ENCODE measurements at regions not wholly inside any gene's neighbourhood (a gene's known extent, or its start where the extent isn't known, plus 50 kb on each side); places are given as distances from the start of the nearest gene placed in this dataset.

DNA sequence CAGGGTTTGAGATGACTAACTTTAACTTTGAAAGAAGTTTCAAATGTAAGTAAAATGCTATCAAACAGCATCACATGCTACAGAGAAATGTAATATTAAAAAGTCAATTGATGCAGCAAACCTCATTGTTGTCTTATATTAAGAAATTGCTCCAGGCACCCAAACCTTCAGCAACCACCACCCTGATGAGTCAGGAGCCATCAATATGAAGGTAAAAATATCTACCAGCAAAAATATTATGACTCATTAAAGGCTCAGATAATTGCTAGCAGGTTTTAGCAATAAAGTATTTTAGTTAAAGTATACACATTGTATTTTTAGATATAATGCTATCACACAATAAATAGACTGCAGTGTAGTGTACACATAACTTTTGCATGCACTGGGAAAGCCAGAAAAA lies 746.3 kb downstream of the ZPLD1 start:
- TF ChIP-seq GATA2 (IDR thresholded peaks at IDR 0.05; ENCODE audit: low read depth, low read length), result no peak
- TF ChIP-seq GATA3 (IDR thresholded peaks at IDR 0.05; ENCODE audit: low read depth, low read length), result no peak

DNA sequence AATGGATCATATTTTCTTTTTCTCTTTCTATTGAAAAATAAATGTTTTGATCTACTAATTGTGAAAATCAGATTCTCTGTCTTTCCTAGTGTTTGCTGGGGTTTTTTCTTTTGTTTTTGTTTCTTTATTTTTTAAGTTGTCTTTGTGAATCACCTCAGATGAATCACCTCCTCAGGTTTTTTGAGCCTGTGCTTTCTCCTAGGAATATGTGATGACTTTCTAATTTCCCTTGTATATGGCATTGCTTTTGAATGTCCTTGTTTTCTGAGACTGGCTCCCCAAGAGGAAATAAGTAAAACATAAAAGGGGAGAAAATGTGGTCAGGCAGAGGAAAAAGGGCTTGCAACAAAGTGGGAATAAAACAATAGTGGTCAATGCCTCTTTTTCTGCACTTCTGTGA lies 750.0 kb downstream of the ZPLD1 start:
- TF ChIP-seq GATA3 (IDR thresholded peaks at IDR 0.05; ENCODE audit: low read depth, low read length), result no peak
- no peak for TF ChIP-seq GATA2 (IDR thresholded peaks at IDR 0.05; ENCODE audit: low read depth, low read length)

DNA sequence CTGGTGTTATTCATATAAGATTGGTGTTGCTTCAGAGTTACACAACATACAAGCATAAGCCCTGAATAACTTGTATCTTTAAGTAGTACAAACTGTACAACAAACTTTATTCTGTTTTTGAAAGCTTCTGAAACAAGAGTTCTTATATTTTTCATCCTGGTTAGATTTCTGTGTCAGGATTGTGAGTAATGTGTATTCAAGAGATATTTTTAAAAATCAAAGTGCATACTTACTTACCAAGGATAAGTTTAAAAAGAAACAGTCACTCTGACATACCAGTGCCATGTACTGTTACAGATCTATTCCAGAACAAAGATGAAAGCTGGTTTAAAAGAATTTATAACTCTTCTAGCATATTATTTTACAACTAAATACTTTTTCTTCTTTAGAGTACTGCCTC lies 755.1 kb downstream of the ZPLD1 start:
- TF ChIP-seq GATA2 (IDR thresholded peaks at IDR 0.05; ENCODE audit: low read depth, low read length), result no peak
- no peak for TF ChIP-seq GATA3 (IDR thresholded peaks at IDR 0.05; ENCODE audit: low read depth, low read length)

DNA sequence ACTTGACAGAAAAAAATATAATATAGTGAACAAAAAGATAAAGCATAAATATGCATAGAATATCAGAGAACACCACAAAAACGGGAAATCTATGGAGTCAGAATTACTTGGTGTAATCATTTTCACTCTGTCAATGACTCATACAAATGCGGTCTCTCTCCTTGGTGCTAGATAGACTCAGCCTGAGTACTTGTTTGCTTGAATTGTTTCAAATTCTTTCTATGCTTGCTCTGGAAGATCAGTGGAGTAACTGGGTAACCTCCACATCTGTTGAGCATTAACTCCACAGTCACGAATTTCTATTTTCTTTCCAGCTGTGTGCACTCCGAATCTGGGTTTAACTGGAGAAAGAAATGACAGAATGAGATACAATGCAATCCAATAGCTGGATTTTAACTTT lies 760.4 kb downstream of the ZPLD1 start:
- TF ChIP-seq GATA2 (IDR thresholded peaks at IDR 0.05; ENCODE audit: low read depth, low read length) (no peak), GATA3 (IDR thresholded peaks at IDR 0.05; ENCODE audit: low read depth, low read length) (no peak)

DNA sequence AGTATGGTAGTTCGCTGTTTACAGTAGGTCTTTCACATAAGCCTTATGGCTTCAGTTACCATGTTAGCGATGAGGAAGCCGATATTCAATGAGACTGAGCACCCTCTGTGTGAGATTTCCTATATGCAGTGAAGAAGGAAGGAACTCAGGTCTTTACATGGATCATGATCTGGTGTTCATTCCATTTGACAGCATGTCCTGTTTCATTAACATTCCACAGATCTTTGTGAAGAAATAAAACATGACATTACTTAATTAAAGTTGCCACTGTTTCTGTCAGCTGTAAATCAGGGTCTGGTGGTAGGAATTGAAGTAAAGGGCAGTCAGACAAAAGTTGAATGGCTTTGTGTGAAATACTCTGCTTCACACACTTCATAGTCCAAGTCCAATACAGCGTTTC lies 768.6 kb downstream of the ZPLD1 start:
- no peak for TF ChIP-seq GATA2 (IDR thresholded peaks at IDR 0.05; ENCODE audit: low read depth, low read length)
- TF ChIP-seq GATA3 (IDR thresholded peaks at IDR 0.05; ENCODE audit: low read depth, low read length), result no peak

DNA sequence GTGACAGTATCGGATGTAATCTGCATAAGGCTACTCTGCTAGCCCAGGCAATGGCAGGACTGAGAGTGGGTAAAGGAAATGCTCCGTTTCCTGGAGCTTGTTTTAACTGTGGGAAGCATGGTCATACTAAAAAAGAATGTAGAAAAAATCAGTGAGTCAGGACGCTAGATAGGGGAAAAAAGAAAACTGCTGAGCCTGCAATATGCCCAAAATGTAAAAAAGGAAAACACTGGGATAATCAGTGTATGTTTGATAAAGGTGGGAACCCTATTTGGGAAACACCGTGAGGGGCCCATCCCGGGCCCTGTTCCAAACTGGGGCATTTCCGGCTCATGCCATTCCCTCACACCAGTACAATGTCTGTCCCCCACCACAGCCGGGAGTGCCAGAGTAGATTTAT lies 775.8 kb downstream of the ZPLD1 start:
- no peak for TF ChIP-seq GATA2 (IDR thresholded peaks at IDR 0.05; ENCODE audit: low read depth, low read length)
- TF ChIP-seq GATA3 (IDR thresholded peaks at IDR 0.05; ENCODE audit: low read depth, low read length), result no peak

DNA sequence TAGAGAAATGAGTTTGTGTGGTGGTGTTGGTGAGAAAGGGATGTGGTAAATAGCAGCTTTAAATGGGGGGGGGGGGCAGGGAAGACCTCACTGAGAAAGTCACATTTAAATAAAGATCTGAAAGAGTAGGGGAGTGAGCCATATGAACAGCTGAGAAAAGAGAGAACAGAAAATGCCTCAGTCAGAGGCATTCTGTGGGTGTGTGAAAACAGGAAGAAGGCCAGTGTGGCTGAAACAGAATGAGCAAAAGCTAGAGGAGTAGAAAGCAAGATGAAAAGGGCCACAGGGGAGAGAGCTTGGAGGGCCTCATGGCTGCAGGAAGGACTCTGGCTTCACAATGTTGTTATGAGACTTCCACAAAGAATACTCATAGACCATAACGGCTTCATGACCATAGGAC lies 783.3 kb downstream of the ZPLD1 start:
- TF ChIP-seq GATA2 (IDR thresholded peaks at IDR 0.05; ENCODE audit: low read depth, low read length), result no peak
- TF ChIP-seq GATA3 (IDR thresholded peaks at IDR 0.05; ENCODE audit: low read depth, low read length), result no peak

DNA sequence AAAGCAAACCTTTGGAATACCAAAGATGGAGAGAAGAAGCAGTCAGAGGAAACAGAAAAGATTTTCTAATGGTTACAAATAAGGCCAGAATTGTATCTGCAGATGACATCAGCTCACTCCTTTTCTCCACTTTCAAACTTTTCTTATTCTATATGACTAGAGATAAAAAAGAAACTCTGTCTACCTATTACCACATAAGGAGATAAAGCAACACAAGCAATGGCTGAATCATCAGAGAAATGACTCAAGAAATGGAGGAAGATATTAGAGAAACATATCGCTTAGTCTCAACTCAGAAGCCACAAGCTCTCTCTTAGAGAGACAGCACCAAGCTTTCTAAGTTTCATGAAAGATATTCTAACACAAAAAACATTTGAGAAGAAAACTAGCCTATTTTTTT lies 784.0 kb downstream of the ZPLD1 start:
- TF ChIP-seq GATA3 (IDR thresholded peaks at IDR 0.05; ENCODE audit: low read depth, low read length) (no peak), GATA2 (IDR thresholded peaks at IDR 0.05; ENCODE audit: low read depth, low read length) (no peak)

DNA sequence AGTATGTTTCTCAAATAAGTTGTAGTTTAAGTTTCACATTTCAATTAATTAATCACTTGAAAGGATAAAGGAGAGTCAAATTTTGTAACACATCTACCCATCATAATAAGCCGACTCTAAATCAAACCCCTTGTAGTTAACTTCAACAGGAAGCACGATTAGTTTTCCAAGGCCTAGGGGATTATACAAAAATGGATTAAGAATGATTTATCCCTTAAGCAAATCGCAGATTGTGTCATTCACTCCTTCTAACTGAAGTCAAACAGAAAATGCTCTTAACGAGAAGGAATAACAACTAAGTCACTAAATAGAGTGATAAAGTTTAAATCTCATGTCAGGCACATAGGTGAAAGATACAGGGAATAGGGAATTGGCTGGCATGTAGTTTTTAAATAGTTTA lies 792.8 kb downstream of the ZPLD1 start:
- TF ChIP-seq GATA3 (IDR thresholded peaks at IDR 0.05; ENCODE audit: low read depth, low read length), result no peak
- TF ChIP-seq GATA2 (IDR thresholded peaks at IDR 0.05; ENCODE audit: low read depth, low read length), result no peak

DNA sequence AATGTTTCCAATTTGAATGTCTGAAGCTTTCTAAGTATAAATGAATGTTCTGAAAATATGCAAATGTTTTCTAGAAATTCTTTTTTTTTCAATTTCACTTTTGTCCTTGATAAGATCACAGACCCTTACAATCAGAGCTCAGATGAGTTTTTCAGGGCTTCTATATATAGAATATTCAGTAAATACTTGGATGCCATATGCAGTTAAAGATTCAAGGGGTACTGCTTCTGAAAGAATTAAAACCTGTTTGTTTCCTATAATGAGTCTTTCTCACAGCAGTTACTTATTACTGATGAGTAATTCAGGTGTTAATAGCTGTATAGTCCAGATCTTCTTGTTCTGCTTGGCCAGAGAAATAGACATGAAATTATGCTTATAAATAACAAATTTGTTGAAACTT lies 812.6 kb downstream of the ZPLD1 start:
- TF ChIP-seq GATA3 (IDR thresholded peaks at IDR 0.05; ENCODE audit: low read depth, low read length), result no peak

DNA sequence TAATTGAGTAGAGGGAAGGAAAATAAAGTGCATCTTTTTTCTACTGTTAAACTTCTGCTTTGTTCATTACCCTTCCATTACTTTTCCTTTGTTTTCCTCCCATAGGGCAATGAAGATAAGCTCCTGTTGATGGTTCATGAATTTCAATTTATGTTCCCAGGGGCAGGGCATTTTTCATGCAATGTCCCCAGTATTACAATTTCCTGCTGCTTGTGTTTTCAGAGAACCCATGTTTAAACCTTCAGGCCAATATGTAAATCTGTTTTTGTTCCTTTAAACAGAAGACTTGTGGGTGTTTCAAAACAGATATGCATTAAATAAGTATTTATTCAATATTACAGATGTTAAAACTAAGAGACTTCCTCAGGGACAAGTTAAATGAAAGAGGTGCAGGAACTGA lies 834.5 kb downstream of the ZPLD1 start:
- TF ChIP-seq GATA3 (IDR thresholded peaks at IDR 0.05; ENCODE audit: low read depth, low read length) (no peak), GATA2 (IDR thresholded peaks at IDR 0.05; ENCODE audit: low read depth, low read length) (no peak)

DNA sequence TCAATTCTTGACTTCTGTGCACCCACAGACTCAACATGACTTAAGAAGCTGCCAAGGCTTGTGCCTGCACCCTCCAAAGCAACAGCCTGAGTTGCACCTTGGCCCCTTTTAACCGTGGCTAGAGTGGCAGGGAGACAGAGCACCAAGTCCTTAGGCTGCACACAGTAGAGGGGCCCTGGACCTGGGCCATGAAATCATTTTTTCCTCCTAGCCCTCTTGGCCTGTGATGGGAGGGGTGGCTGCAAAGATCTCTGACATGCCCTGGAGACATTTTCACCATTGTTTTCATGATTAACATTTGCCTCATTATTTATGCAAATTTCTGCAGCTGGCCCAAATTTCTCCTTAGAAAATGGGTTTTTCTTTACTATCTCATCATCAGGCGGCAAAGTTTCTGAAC lies 836.8 kb downstream of the ZPLD1 start:
- no peak for TF ChIP-seq GATA2 (IDR thresholded peaks at IDR 0.05; ENCODE audit: low read depth, low read length)
- no peak for TF ChIP-seq GATA3 (IDR thresholded peaks at IDR 0.05; ENCODE audit: low read depth, low read length)

DNA sequence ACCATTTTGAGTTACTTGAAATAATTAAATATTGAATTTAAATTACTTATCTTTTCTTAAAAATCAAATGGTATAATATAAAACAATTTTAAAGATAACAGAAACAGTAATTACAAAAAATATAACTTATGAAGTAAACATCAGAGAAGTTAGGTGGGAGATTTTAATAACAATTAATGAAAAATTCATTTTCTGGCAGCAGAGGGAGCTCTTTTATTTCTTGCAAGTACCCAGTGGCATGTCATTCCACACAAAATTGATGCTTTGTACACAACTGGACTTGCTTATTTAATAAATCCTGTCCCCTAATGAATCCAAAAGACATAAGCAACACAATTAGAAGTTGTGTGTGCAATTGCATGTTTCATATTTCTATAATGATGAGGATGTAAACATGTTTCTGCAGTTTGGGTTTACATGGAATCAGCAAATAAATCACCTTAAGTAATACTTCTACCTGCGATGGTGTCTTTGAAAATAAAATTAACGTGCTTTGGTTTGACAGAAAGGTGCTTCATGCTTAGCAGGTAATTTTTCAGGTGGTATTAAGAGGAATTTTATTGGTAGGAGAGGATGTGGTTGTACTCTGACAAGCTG lies 861.3 kb downstream of the ZPLD1 start:
- TF ChIP-seq GATA2 (IDR thresholded peaks at IDR 0.05; ENCODE audit: low read depth, low read length), result no peak
- TF ChIP-seq GATA3 (IDR thresholded peaks at IDR 0.05; ENCODE audit: low read depth, low read length), result no peak

DNA sequence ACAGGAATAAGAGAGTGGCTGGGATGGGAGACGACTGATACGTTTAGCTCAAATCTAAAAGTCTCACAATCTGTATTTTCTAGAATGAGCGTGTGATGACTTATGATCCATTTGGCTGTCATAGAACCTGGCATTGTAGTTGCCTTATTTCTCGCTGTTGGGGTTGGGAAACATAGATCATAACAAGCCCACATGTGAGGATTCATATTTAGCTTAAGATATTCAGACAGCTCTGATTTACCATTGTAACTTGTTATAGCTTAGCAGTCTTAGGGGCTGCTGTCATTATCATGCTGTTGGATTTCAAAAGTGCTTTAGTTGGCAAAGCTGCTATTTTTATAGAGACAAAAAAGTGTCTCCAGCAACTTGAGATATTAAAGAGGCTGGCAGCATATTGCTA lies 871.3 kb downstream of the ZPLD1 start:
- TF ChIP-seq GATA2 (IDR thresholded peaks at IDR 0.05; ENCODE audit: low read depth, low read length) (no peak), GATA3 (IDR thresholded peaks at IDR 0.05; ENCODE audit: low read depth, low read length) (no peak)

DNA sequence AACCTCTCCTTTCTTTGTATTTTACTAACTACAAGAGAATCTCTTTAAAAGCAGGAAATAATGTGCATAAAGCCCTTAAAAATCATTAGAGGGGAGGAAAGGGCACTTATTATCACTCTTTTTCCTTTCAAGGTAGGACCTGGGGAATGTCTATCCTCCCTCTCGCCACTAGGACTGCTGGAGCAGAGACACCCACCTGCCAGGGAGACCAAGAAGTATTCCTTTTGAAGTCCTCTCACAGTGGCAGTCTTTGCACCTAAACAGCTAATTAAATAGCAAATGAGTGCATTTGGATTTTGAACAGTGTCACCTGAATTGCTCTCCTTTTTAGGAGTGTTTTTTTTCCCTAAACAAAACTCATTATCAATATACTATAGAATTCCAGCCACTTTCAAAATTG lies 874.1 kb downstream of the ZPLD1 start:
- TF ChIP-seq GATA2 (IDR thresholded peaks at IDR 0.05; ENCODE audit: low read depth, low read length) (no peak), GATA3 (IDR thresholded peaks at IDR 0.05; ENCODE audit: low read depth, low read length) (no peak)

DNA sequence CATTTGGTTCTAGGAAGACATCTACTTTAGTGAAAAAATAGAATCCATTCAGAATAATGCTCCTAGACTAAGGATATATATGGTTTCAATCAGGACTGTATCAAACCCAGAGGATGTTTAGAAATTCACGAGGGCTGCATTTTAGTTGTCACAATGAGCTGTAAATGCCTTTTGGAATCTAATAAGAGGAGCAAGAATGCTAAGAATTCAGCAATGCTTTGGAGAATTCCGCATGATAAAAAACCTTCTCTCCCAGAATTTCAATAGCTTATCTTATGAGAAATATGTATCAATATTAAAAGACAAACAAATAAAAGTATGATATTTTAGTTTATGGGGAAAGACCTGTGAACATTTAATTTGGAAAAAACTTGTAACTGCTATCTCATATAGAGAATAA lies 885.1 kb downstream of the ZPLD1 start:
- TF ChIP-seq GATA3 (IDR thresholded peaks at IDR 0.05; ENCODE audit: low read depth, low read length) (no peak), GATA2 (IDR thresholded peaks at IDR 0.05; ENCODE audit: low read depth, low read length) (no peak)
